WERI-Rb-1 (cell line): ENCODE measurements at regions not wholly inside any gene's neighbourhood (a gene's known extent, or its start where the extent isn't known, plus 50 kb on each side); places are given as distances from the start of the nearest gene placed in this dataset.

ENCODE experiments used
- DNase-seq: peaks from one replicate; pipeline ENCODE4 v3.0.0-alpha.2; 2020
- H3K27ac ChIP-seq: fragments of 250-450 bp; sonication (Bioruptor Pico); 2 replicates; pipeline ENCODE4 v1.5.1; 2020; ENCODE audit warnings: mild to moderate bottlenecking, moderate library complexity
- H3K27me3 ChIP-seq: fragments of 250-450 bp; sonication (Bioruptor Pico); 2 replicates; pipeline ENCODE4 v1.5.1; 2021; ENCODE audit warnings: mild to moderate bottlenecking, low read depth, moderate library complexity; ENCODE audit not compliant: insufficient read depth, severe bottlenecking
- H3K36me3 ChIP-seq: fragments of 250-450 bp; sonication (Bioruptor Pico); 2 replicates; pipeline ENCODE4 v1.5.1; 2020; ENCODE audit warnings: mild to moderate bottlenecking, moderate library complexity
- H3K4me3 ChIP-seq: 2 replicates; pipeline ENCODE4 v1.5.1; 2011; ENCODE audit warnings: low read depth, mild to moderate bottlenecking, control low read depth, low read length
- H3K9me3 ChIP-seq: fragments of 250-450 bp; sonication (Bioruptor Pico); 2 replicates; pipeline ENCODE4 v1.5.1; 2021; ENCODE audit warnings: mild to moderate bottlenecking, moderate library complexity; ENCODE audit not compliant: severe bottlenecking
- TF ChIP-seq, protein P1 (sequence below): IDR thresholded peaks from 2 replicates; pipeline ENCODE4 v1.5.1; 2011; ENCODE audit warnings: low read depth, mild to moderate bottlenecking, control low read depth, inconsistent platforms, low read length

DNA sequence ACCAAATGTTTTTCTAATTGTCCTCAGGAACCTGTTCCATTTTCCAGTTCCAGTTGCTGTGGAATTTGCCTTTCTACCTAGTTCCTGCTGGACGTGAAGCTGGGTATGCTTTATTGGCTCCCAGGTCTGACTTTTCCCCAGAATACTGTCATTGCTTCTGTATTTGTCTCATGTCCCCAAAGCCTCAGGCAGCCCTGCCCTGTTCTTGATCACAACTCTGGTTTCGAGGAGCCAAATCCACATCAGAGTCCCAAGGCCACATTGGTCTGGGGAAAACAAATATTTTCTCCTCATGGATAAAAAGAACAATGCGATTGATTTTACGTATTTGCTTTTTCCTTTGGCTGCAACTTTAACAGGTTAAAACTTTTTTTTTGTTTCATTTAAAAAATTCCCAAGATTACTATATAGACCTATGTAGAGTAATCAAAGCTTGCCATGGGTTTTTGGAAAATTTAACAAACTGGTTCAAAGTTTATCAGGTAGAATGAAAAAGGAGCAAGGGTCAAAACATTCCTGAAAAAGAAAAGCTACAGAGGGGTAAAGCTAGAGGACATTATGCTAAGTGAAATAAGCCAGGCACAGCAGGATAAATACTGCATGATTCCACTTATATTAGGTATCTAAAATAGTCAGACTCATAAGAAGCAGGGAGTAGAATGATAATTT is 85.2 kb downstream of the MDH1 start:
- H3K4me3 ChIP-seq, result no peak overlapping the region
- TF ChIP-seq, protein P1, sequence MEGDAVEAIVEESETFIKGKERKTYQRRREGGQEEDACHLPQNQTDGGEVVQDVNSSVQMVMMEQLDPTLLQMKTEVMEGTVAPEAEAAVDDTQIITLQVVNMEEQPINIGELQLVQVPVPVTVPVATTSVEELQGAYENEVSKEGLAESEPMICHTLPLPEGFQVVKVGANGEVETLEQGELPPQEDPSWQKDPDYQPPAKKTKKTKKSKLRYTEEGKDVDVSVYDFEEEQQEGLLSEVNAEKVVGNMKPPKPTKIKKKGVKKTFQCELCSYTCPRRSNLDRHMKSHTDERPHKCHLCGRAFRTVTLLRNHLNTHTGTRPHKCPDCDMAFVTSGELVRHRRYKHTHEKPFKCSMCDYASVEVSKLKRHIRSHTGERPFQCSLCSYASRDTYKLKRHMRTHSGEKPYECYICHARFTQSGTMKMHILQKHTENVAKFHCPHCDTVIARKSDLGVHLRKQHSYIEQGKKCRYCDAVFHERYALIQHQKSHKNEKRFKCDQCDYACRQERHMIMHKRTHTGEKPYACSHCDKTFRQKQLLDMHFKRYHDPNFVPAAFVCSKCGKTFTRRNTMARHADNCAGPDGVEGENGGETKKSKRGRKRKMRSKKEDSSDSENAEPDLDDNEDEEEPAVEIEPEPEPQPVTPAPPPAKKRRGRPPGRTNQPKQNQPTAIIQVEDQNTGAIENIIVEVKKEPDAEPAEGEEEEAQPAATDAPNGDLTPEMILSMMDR, result no peak
- peaks cover 2% of the 10 kb centered on the region for H3K9me3 ChIP-seq
- no peaks in the 10 kb centered on the region for H3K36me3 ChIP-seq
- no peak overlapping the region for H3K27ac ChIP-seq
- no peak for DNase-seq
- no peaks in the 10 kb centered on the region for H3K27me3 ChIP-seq

DNA sequence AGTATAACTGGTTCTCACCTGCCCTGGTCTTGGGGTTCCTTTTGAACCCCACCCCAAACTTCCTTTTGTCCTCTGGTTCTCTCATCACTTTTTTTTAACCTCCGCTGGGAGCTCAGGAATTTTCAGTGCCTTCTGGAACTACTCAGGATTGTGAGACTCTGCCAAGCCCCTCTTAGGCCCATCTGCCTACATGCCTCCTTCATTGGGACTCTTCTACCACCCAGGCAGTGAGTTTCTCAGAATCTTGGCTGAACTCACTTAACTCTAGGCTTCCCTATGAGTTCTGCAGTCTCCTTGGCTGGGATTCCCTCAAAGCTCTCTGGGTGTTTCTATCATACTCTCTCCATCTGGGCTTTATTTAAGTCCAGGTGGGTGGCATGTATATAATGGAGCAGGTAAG is 86.3 kb downstream of the MDH1 start:
- DNase-seq, result no peak
- Histone ChIP-seq H3K9me3 (peaks cover 2% of the 10 kb centered on the region), H3K36me3 (no peaks in the 10 kb centered on the region), H3K27me3 (no peaks in the 10 kb centered on the region), H3K27ac (no peak overlapping the region), H3K4me3 (no peak overlapping the region)
- TF ChIP-seq, protein P1, result no peak

DNA sequence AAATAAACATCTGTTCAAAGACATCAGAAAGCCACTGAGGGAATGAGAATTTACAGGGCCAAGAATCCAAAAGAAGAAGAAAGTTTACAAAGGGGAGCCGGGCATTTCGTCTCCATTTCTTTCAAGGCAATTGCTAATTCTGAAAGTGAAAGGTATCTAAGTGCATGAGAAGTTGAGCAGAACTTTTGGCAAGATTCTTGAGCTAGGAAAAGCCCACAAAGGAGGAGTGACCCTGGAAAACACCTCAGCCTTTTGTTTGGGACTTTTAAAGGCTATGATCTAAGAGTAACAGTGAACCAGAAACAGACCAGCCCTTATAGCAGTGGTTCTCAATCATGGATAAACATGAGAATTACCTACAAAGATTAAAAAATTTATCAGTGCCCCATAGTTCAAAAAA is 87.4 kb downstream of the MDH1 start:
- TF ChIP-seq, protein P1, result no peak
- Histone ChIP-seq H3K4me3 (no peak overlapping the region), H3K9me3 (peaks cover 2% of the 10 kb centered on the region), H3K27ac (no peak overlapping the region), H3K27me3 (no peaks in the 10 kb centered on the region), H3K36me3 (no peaks in the 10 kb centered on the region)
- no peak for DNase-seq

DNA sequence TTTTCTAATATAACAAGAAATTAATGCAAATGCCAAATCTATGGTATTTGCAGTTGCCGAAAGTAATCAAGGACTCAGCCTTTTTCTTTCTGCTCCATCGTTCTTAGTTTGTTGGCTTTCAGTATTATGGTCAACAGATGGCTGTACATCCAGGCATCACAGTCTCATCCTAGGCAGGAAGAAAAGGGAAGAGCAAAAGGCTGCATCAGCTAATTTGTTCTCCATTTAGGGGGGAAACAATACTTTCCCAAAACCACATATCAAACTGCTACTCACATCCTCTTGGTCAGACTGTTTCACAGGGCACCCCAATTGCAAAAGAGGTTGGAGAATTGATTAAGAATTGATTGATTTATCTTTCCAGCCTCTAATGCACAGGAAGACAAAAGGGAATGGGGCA is 89.3 kb downstream of the MDH1 start:
- Histone ChIP-seq H3K4me3 (no peak overlapping the region), H3K27ac (no peak overlapping the region), H3K27me3 (no peaks in the 10 kb centered on the region), H3K36me3 (no peaks in the 10 kb centered on the region), H3K9me3 (no peaks in the 10 kb centered on the region)
- TF ChIP-seq, protein P1, result no peak
- DNase-seq, result no peak

DNA sequence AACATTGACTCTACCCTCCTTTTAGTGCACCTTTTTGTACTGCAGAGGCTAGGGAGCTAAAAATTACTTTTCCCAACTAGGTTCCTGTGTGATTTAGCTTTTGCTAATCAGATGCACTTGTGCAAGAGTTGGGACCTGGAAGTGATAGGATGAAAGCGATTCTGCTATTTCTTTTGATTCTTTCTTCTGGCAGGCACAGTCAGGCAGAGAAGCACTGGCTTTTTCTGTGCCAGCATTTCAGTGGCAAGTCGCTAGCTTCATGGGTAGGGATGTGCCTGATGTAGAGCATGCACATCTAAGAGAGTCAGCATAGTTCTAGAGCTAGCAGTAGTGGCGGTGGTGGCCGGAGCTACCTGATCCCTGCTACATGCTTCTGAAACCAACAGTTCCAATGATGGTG is 89.8 kb downstream of the MDH1 start:
- H3K27ac ChIP-seq, result no peak overlapping the region
- H3K36me3 ChIP-seq, result no peaks in the 10 kb centered on the region
- no peak overlapping the region for H3K4me3 ChIP-seq
- no peaks in the 10 kb centered on the region for H3K9me3 ChIP-seq
- TF ChIP-seq, protein P1, result no peak
- H3K27me3 ChIP-seq, result no peaks in the 10 kb centered on the region
- DNase-seq, result no peak

DNA sequence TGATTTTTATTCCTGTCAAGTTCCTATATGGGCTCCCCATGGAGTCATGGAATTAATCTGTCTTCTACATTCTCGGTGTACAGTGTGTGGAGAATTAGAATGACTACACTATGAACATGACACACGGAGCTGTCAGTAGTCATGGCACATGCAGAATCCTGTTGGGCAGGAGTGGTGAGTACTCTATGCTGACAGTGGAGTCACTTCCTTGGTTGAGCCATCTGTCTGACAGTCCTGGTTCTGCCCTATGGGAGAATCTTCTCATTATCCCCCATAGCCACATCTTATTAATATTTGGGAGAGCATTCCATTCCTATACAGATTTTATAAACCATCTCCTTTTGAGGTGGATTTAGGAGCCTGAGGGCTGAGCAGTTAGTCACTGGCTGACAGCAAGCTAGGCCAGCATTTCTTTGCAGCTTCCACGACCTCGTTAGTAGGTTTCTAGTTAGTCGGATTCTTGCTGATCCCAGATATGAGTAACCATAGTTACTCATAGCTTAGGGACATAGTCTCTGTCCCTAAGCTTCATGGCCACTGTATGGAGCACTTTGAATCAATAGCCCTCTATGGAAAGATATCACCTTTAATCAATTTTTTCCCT is 90.6 kb downstream of the MDH1 start:
- DNase-seq, result no peak
- Histone ChIP-seq H3K4me3 (no peak overlapping the region), H3K36me3 (no peaks in the 10 kb centered on the region), H3K27ac (no peak overlapping the region), H3K9me3 (no peaks in the 10 kb centered on the region), H3K27me3 (no peaks in the 10 kb centered on the region)
- TF ChIP-seq, protein P1, result no peak
